Uterus (tissue), 2 donors: ENCODE measurements at regions not wholly inside any gene's neighbourhood (a gene's known extent, or its start where the extent isn't known, plus 50 kb on each side); places are given as distances from the start of the nearest gene placed in this dataset.

Experiments used
- CTCF ChIP-seq, 4 experiments: fragments of 200-600 bp in 2 of 4; fragments of 450-650 bp in 2 of 4; sonication (generic) in 2 of 4; IDR thresholded peaks; one replicate each; pipeline ENCODE4 v1.5.1; 2016 to 2019; ENCODE audit warnings: antibody characterized with exemption in 4 of 4, mild to moderate bottlenecking in 2 of 4, moderate library complexity in 1 of 4
- POLR2A ChIP-seq, 2 donors: fragments of 450-650 bp; IDR thresholded peaks; one replicate each; pipeline ENCODE4 v1.6.1; 2016; ENCODE audit warnings: antibody characterized with exemption in 2 of 2, mild to moderate bottlenecking in 1 of 2, moderate library complexity in 1 of 2

GRCh38 chr1:36614991-36615390 lies 132.3 kb upstream of the CSF3R start:
- TF ChIP-seq CTCF (IDR thresholded peaks at IDR 0.05) (no peak), POLR2A (IDR thresholded peaks at IDR 0.05) (no peak)
